C4-2B (cell line): ENCODE measurements at regions not wholly inside any gene's neighbourhood (a gene's known extent, or its start where the extent isn't known, plus 50 kb on each side); places are given as distances from the start of the nearest gene placed in this dataset.

ENCODE experiments used
- CTCF ChIP-seq: fragments of 450-650 bp; conservative IDR thresholded peaks from 2 replicates; pipeline ENCODE4 v1.5.1; 2017; ENCODE audit warnings: mild to moderate bottlenecking
- ZFX ChIP-seq: fragments of 450-650 bp; IDR thresholded peaks from 2 replicates; pipeline ENCODE4 v1.6.1; 2017

- no peak for TF ChIP-seq CTCF
- TF ChIP-seq ZFX: no peak
Measured at GRCh38 chr2:15765211-15765610, 173.5 kb downstream of the DDX1 start.
